Midbrain (tissue), 1 donor: ENCODE measurements at regions not wholly inside any gene's neighbourhood (a gene's known extent, or its start where the extent isn't known, plus 50 kb on each side); places are given as distances from the start of the nearest gene placed in this dataset.

Experiments
- DNase-seq: peaks from one replicate; lab custom pipeline; 2025; lab: John Stamatoyannopoulos, UW

GRCh38 chr4:26104056-26104685 is 190.2 kb downstream of the SMIM20 start:
- DNase-seq = no peak

- no peak for DNase-seq
These were observed 191.3 kb downstream of the SMIM20 start for GRCh38 chr4:26105337-26105736.

- DNase-seq = no peak
These were observed 192.0 kb downstream of the SMIM20 start for GRCh38 chr4:26105815-26106699.

GRCh38 chr4:26106776-26107175 is 192.8 kb downstream of the SMIM20 start:
- no peak for DNase-seq

- DNase-seq = no peak
These were observed 194.0 kb downstream of the SMIM20 start for GRCh38 chr4:26108054-26108453.

- DNase-seq = no peak
These were observed 196.5 kb downstream of the SMIM20 start for GRCh38 chr4:26110493-26110892.

DNA sequence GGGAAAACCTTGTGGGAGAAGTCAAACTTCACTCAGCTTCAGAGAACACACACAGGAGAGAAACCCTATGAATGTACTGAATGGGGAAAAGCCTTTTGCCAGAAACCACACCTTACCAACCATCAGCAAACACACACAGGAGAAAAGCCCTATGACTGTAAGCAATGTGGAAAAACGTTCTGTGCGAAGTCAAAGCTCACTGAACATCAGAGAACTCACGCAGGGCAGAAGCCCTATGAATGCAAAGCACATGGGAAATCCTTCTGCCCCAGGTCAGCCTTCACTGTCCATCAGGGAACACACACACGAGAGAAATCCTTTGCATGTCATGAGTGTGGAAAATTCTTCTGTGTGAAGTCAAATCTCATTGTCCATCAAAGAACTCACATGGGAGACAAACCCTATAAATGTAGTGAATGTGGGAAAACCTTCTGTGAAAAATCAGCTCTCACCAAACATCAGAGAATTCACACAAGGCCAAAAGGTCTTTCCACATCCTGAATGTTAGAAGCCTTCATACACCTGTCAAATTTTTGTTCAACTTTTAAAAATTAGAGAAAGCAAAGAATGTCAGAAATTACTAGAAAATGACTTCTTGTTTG is 199.4 kb downstream of the SMIM20 start:
- DNase-seq = no peak

DNA sequence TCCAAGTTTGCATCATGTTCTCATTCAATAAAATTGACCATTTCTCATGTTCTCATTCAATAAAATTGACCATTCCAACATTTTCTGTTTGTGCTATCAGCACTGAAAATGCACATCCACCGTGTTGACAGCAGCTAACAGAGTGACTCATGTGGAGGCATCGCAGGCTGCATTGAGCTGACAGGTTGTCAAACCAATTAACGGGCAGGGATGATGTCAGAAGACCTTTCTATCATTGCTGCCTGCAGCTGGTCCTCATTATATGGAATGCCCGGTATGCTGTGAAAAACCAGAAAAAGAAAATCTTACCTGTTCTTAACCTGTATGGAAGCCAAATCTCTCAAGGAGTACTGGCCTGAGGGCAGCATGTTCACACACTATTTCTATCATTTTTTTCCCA is 202.0 kb downstream of the SMIM20 start:
- no peak for DNase-seq

DNA sequence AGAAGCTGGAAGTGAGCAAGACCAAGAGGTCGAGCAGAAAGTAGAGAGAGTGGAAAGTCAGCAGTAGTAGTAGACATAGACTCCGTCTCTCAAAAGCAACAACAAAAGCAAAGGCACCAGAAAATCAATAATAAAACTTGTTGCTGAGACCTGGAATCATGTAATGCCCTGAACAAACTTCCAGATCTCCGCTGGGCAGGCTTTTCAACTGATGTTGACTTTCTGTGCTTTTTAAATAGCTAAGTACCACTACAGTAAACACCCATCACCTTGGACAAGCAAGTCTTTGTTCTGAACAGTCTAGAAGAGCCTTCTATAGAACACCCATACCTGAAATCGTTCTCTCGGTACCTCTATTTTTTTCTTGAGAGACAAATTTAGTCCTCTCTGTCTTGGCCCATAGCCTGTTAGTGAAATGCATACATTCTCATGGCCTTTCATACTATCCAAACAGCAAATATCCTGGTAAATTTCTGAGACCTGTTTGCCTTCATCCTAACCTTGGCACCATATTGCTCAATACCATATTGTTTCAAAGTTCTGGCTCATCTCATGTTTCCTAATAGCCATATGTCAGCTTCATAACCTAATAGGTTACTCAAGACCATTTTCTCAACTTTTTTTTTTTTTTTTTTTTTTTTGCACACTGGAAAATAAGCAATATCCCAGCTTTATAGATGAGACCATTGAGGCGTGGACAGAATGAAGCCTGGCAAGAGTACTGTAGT is 200.6 kb upstream of the RBPJ start:
- DNase-seq = no peak

DNA sequence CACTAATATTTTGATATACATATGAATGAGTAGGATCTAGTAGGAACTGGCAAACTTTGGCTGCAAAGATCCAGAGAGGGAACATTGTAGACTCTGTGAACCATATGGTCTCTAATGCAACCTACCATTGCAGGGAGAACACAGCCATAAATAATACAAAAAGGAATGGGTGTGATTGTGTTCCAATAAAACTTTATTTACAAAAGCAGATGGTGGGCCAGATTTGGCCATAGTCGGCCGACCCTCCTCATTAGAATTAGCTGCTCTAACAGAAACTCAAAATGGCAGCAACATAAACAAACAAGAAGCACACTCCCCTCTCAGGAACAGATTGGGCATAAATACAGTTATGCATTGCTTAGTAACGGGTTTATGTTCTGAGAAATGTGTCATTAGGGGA is 198.1 kb upstream of the RBPJ start:
- no peak for DNase-seq

- DNase-seq = no peak
These were observed 196.0 kb upstream of the RBPJ start for GRCh38 chr4:26124753-26125321.

GRCh38 chr4:26126143-26126718 is 194.6 kb upstream of the RBPJ start:
- DNase-seq = no peak

GRCh38 chr4:26126994-26127393 is 193.8 kb upstream of the RBPJ start:
- no peak for DNase-seq

DNA sequence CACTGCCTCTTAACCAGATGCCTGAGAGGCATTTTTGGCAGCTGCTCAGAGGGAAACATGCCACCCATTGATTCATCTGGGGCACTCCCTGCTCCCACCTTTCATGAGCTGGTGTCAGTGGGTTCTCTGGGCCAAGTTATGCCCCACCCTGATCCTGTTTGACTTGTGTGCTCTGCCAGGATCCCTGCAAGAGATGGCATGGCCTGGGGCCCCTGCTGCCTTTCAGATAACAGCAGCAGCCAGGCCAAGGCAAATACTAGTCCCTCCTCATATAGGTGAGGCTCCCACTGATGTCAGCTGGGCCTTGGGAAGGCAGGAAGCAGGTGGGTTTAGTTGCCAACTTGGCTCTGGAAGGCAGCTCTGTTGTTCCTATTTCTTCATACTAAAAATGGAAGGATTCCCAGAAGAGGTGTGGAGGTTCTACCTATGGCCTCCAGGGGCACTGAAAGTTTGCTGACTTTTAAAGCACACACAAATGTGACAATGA is 192.9 kb upstream of the RBPJ start:
- no peak for DNase-seq

DNA sequence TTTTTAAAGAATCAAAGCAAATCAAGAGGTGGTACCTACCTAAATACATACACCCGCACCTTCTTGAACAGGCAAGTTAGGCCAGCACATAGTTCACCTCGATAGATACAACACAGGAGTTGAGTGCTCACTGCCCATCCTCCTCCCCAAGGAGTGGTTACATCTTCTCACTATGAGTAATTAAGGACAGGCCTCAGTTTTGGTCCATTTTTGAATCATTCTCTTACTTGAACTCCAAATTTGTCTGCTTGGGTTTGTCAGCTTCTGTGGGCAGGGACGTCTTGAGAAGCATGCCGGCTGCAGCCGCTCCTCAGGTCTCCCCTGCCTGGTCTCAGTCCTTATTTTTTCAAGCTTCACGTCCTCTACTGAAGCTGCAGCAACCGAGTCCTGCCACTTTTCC is 190.6 kb upstream of the RBPJ start:
- DNase-seq = no peak

- no peak for DNase-seq
These were observed 189.9 kb upstream of the RBPJ start for GRCh38 chr4:26130841-26131432.

DNA sequence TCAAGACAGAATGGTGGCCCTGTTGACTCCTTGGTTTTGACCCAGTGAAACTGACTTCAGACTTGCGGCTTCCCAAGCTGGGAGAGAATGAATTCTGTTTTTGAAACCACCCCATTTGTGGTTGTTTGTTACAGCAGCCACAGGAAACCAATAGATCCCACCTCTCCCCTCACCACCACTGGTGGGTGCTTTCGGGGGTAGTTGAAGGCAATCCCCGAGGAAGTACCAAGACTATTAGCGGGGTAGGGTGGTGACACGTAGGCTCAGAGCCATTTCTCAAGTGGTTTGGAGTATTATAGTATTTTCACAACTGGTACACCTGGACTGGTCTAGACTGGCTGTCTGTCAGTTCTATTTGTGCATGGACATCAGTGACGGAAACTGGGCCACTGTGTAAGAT is 189.1 kb upstream of the RBPJ start:
- DNase-seq = no peak

DNA sequence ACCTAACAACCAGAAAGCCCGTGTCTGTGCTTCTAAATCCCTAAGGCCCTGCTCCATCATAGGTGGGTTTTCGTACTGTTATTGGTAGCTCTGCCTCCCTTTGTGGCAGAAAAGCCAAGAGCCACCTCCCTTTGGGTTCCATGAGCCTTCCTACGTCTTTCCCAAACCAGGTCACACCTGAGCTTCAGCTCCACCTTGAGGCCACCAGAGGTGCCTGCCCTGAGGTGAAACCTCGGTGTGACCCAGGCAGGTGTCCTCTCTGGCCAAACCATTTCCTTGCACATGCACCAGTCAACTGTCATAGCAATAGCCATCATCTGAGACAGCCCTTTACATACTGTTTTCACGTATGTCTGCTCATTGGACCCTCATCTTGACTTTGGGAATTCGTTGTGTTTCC is 188.0 kb upstream of the RBPJ start:
- no peak for DNase-seq

DNA sequence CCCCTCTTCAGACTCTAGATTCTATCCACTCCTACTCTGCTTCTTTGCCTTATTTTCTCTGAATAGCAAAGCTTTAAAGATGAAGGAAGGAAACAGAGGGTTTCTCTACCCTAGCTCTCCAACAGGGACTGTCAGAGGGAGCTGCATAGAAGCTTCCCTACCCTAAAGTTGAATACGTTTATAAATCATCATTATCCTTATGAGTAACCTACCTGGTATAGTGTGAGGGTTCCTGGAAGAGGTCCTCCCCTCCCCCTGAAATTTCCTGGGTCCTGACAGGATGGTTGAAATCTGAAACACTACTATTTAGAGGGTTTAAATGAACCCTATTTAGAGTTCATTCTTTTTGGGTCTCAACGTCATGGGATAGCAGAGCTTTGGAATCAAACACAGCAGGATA is 187.0 kb upstream of the RBPJ start:
- DNase-seq = no peak

DNA sequence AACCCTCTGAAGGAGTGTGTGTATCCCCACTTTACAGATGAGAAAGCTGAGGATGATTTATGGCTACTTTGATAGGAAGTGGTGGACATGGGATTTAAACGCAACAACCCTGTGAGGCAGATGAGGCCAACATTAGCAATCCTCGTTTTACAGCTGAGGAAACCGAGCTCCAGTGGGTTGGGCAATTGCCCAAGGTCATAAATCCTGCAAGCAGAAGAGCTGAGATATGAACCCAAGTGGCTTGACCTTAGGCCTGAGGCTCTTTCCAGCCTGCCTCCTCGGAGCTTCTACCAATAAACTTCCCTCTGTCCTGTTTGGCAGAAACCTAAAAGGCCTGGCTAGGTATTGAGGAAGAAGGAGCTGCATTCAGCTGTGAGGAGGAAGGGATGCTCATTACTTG is 185.5 kb upstream of the RBPJ start:
- no peak for DNase-seq

GRCh38 chr4:26136615-26137014 is 184.2 kb upstream of the RBPJ start:
- DNase-seq = no peak
